ENCODE measurements at regions not wholly inside any gene's neighbourhood (a gene's known extent, or its start where the extent isn't known, plus 50 kb on each side); places are given as distances from the start of the nearest gene placed in this dataset.

DNA sequence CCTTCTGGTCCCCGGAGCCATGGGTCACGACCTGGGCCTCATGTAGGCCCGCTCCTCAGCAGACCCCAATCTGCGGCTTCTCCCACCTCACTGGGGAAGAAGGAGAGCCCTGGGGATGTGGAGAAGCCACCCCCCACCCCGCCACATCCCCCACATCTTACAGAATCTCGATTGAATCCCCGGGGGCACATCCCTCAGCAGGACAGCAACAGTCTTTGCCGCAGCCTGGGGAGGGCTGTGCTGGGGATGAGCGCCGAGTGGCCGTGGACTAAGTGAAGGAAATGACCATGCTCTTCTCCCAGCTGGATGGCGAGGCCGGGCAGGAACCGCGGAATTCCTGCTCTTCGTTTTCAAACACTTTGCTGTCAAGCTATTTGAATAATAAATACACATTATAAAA is 169.0 kb upstream of the RTL1 start:
- intact Hi-C loops (cut with DNase I, micrococcal nuclease) = no loop called here
- no peaks in the 10 kb centered on the region for H3K36me3 ChIP-seq (ENCODE audit: insufficient read depth, low read length)

DNA sequence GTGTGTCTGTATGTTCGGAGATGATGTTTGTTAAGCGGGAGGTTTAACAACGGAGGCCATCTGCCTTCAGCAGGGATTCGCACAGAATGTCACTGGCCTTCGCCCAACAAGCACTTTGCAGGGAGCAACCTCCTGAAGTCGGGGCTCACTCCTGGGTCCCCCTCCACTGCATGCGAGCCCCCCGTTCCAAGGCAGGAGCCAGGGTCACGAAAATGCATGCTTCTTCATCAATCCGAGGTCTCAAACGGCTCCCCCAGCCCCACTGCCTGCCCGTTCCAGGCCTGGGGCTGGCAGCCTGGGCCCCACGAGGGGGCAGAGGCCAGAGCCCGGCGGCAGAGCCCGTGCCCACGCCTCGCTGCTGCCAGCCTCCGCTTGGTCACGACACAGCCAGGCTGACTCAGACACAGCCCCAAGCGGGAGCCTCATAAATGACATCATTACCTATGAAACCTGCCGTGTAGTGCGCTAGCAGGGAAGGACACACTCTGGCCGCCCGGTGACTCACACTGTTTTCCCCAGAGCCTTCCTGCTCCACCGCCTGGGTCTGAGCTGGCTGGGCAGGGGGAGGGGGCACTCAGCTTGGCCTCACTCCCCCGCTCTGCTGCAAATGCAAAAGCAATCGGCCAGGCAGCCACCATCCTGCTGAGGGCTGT is 169.5 kb upstream of the RTL1 start:
- CTCF ChIA-PET = no interaction called here
- ATAC-seq (ENCODE audit: poor library complexity) = no peak
- no peaks in the 10 kb centered on the region for H3K9me3 Mint-ChIP-seq
- H3K4me1 ChIP-seq (ENCODE audit: insufficient read depth, low read length) = no peaks in the 10 kb centered on the region
- TF ChIP-seq, protein P1, sequence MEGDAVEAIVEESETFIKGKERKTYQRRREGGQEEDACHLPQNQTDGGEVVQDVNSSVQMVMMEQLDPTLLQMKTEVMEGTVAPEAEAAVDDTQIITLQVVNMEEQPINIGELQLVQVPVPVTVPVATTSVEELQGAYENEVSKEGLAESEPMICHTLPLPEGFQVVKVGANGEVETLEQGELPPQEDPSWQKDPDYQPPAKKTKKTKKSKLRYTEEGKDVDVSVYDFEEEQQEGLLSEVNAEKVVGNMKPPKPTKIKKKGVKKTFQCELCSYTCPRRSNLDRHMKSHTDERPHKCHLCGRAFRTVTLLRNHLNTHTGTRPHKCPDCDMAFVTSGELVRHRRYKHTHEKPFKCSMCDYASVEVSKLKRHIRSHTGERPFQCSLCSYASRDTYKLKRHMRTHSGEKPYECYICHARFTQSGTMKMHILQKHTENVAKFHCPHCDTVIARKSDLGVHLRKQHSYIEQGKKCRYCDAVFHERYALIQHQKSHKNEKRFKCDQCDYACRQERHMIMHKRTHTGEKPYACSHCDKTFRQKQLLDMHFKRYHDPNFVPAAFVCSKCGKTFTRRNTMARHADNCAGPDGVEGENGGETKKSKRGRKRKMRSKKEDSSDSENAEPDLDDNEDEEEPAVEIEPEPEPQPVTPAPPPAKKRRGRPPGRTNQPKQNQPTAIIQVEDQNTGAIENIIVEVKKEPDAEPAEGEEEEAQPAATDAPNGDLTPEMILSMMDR (IDR thresholded peaks at IDR 0.05) = no peak
- H3K27ac ChIP-seq (ENCODE audit: low read depth in 1 of 2, low read length in 2 of 2) = no peak overlapping the region
- no peaks in the 10 kb centered on the region for H3K36me3 Mint-ChIP-seq (ENCODE audit: low read depth)
- H3K36me3 ChIP-seq (ENCODE audit: insufficient read depth, low read length) = no peaks in the 10 kb centered on the region
- H3K27ac Mint-ChIP-seq = no peak overlapping the region
- DNase-seq = peak in 1 of 14 experiments; percentile 19
- H3K4me3 ChIP-seq (ENCODE audit: low read length) = no peak overlapping the region
- POLR2A ChIA-PET = no interaction called here
- H3K9me3 ChIP-seq (ENCODE audit: control insufficient read depth in 1 of 2, insufficient read depth in 1 of 2, low read length in 2 of 2) = peaks cover 0 to 28% of the 10 kb centered on the region in 2 experiments
- no peak overlapping the region for H3K4me3 Mint-ChIP-seq
- no peaks in the 10 kb centered on the region for H3K4me1 Mint-ChIP-seq (ENCODE audit: low read depth)
- H3K27me3 Mint-ChIP-seq = peaks cover 33% of the 10 kb centered on the region
- intact Hi-C loops (cut with DNase I, micrococcal nuclease) = no loop called here
- H3K27me3 ChIP-seq (ENCODE audit: control insufficient read depth in 1 of 2, insufficient read depth in 2 of 2, low read length in 2 of 2) = peaks cover 15 to 36% of the 10 kb centered on the region in 2 experiments

More for the DNA sequence above, 169.0 kb upstream of the RTL1 start:
- H3K36me3 Mint-ChIP-seq (ENCODE audit: low read depth) = no peaks in the 10 kb centered on the region
- peaks cover 37% of the 10 kb centered on the region for H3K27me3 Mint-ChIP-seq
- TF ChIP-seq, protein P1 (IDR thresholded peaks at IDR 0.05) = no peak
- Histone ChIP-seq H3K9me3 (ENCODE audit: control insufficient read depth in 1 of 2, insufficient read depth in 1 of 2, low read length in 2 of 2) (peaks cover 0 to 25% of the 10 kb centered on the region in 2 experiments), H3K27me3 (ENCODE audit: control insufficient read depth in 1 of 2, insufficient read depth in 2 of 2, low read length in 2 of 2) (peaks cover 9 to 31% of the 10 kb centered on the region in 2 experiments), H3K4me3 (ENCODE audit: low read length) (no peak overlapping the region), H3K4me1 (ENCODE audit: insufficient read depth, low read length) (no peaks in the 10 kb centered on the region), H3K27ac (ENCODE audit: low read depth in 1 of 2, low read length in 2 of 2) (no peak overlapping the region)
- no peak overlapping the region for H3K27ac Mint-ChIP-seq
- DNase-seq = no peak
- no peaks in the 10 kb centered on the region for H3K4me1 Mint-ChIP-seq (ENCODE audit: low read depth)
- ChIA-PET CTCF (no interaction called here), POLR2A (no interaction called here)
- no peaks in the 10 kb centered on the region for H3K9me3 Mint-ChIP-seq
- no peak for ATAC-seq (ENCODE audit: poor library complexity)
- no peak overlapping the region for H3K4me3 Mint-ChIP-seq

DNA sequence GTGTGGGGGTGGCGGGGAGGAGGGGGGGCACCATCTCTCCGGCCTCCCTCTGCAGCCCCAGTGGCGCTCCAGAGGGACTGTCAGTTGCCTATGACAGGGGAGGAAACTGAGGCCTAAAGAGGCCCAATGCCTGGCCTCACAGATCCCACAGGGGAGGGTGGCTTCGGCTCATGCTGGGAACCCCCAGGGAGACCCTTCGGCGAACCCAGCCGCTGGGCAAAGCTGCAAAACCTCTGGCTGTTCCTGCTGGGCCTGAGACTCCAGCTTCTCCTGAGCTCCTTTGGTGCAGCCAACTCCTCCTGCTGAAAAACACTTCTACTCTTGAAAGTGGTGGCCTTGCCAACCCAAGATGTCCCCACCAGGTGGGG is 170.1 kb upstream of the RTL1 start:
- CTCF ChIA-PET = no interaction called here
- peaks cover 35% of the 10 kb centered on the region for H3K27me3 Mint-ChIP-seq
- ATAC-seq (ENCODE audit: poor library complexity) (no peak), DNase-seq (peak in 1 of 14 experiments; percentile 10)
- POLR2A ChIA-PET = no interaction called here
- H3K4me3 Mint-ChIP-seq = no peak overlapping the region
- no peaks in the 10 kb centered on the region for H3K4me1 Mint-ChIP-seq (ENCODE audit: low read depth)
- no peak overlapping the region for H3K27ac Mint-ChIP-seq
- TF ChIP-seq, protein P1 (IDR thresholded peaks at IDR 0.05) = no peak
- no peaks in the 10 kb centered on the region for H3K36me3 Mint-ChIP-seq (ENCODE audit: low read depth)
- Histone ChIP-seq H3K27ac (ENCODE audit: low read depth in 1 of 2, low read length in 2 of 2) (no peak overlapping the region), H3K27me3 (ENCODE audit: control insufficient read depth in 1 of 2, insufficient read depth in 2 of 2, low read length in 2 of 2) (peaks cover 18 to 41% of the 10 kb centered on the region in 2 experiments), H3K4me3 (ENCODE audit: low read length) (no peak overlapping the region), H3K4me1 (ENCODE audit: insufficient read depth, low read length) (no peaks in the 10 kb centered on the region), H3K9me3 (ENCODE audit: control insufficient read depth in 1 of 2, insufficient read depth in 1 of 2, low read length in 2 of 2) (peaks cover 0 to 30% of the 10 kb centered on the region in 2 experiments), H3K36me3 (ENCODE audit: insufficient read depth, low read length) (no peaks in the 10 kb centered on the region)
- no peaks in the 10 kb centered on the region for H3K9me3 Mint-ChIP-seq
- intact Hi-C loops (cut with DNase I, micrococcal nuclease) = no loop called here

All from CD4-positive, alpha-beta T cell (primary cell).